HEK293 (cell line): ENCODE measurements at regions not wholly inside any gene's neighbourhood (a gene's known extent, or its start where the extent isn't known, plus 50 kb on each side); places are given as distances from the start of the nearest gene placed in this dataset.

Source experiments
- CTCF ChIA-PET: fragments of 350-600 bp; formaldehyde crosslinking; extraction: SDS; loops from one replicate; lab custom pipeline; 2021; ENCODE audit warnings: antibody characterized with exemption; lab: Yijun Ruan, JAX
- POLR2A ChIA-PET: fragments of 300-600 bp; formaldehyde crosslinking; extraction: SDS; loops from one replicate; lab custom pipeline; 2020; ENCODE audit warnings: antibody characterized with exemption, inconsistent platforms; lab: Yijun Ruan, JAX
- H3K27ac ChIP-seq: fragments of 200-500 bp; sonication (Bioruptor generic); 2 replicates; pipeline ENCODE4 v1.5.1; 2014; ENCODE audit warnings: low read depth, low read length, control low read depth, inconsistent platforms; ENCODE audit errors: extremely low read depth
- H3K36me3 ChIP-seq, 2 experiments: fragments of 200-500 bp in 1 of 2; sonication (Bioruptor generic) in 1 of 2; 1 replicate in 1 of 2; 2 replicates in 1 of 2; pipeline ENCODE4 v1.5.1; 2014 to 2017; ENCODE audit warnings: inconsistent platforms in 2 of 2, low read length in 2 of 2; ENCODE audit not compliant: control insufficient read depth in 2 of 2, insufficient read depth in 1 of 2
- H3K4me1 ChIP-seq: fragments of 200-500 bp; sonication (Bioruptor generic); 2 replicates; pipeline ENCODE4 v1.5.1; 2014; ENCODE audit warnings: mild to moderate bottlenecking, low read length, inconsistent platforms; ENCODE audit not compliant: control insufficient read depth, insufficient read depth
- H3K4me3 ChIP-seq: 2 replicates; pipeline ENCODE4 v1.5.1; 2011; ENCODE audit warnings: low read depth, mild to moderate bottlenecking, control low read depth, low read length, moderate library complexity
- H3K9me3 ChIP-seq: fragments of 200-500 bp; sonication (Bioruptor generic); 2 replicates; pipeline ENCODE4 v1.5.1; 2014; ENCODE audit warnings: low read depth, low read length, inconsistent platforms; ENCODE audit not compliant: control insufficient read depth, insufficient read depth
- EGR2 ChIP-seq: fragments of 450-650 bp; formaldehyde crosslinking; IDR thresholded peaks from 2 replicates; pipeline ENCODE4 v1.5.1; 2016; ENCODE audit warnings: low read depth, missing biosample characterization, missing genetic modification characterization
- GLI2 ChIP-seq: fragments of 450-650 bp; formaldehyde crosslinking; IDR thresholded peaks from 2 replicates; pipeline ENCODE4; 2017; ENCODE audit warnings: missing biosample characterization, missing genetic modification characterization, low read depth, borderline replicate concordance
- OVOL3 ChIP-seq: fragments of 450-650 bp; formaldehyde crosslinking; IDR thresholded peaks from 2 replicates; pipeline ENCODE4 v1.5.1; 2016; ENCODE audit warnings: missing biosample characterization, missing genetic modification characterization
- RBAK ChIP-seq: fragments of 450-650 bp; formaldehyde crosslinking; IDR thresholded peaks from 2 replicates; pipeline ENCODE4 v1.5.1; 2016; ENCODE audit warnings: missing biosample characterization, missing genetic modification characterization
- SP7 ChIP-seq: fragments of 450-650 bp; formaldehyde crosslinking; IDR thresholded peaks from 2 replicates; pipeline ENCODE4 v1.5.1; 2016; ENCODE audit warnings: missing biosample characterization, missing genetic modification characterization
- TSHZ1 ChIP-seq: fragments of 450-650 bp; formaldehyde crosslinking; IDR thresholded peaks from 2 replicates; pipeline ENCODE4 v1.5.1; 2016; ENCODE audit warnings: missing biosample characterization, missing genetic modification characterization, borderline replicate concordance
- YY2 ChIP-seq: fragments of 450-650 bp; formaldehyde crosslinking; IDR thresholded peaks from 2 replicates; pipeline ENCODE4 v1.5.1; 2016; ENCODE audit warnings: missing biosample characterization, missing genetic modification characterization
- ZBTB17 ChIP-seq: fragments of 450-650 bp; formaldehyde crosslinking; IDR thresholded peaks from 2 replicates; pipeline ENCODE4 v1.5.1; 2016; ENCODE audit warnings: missing biosample characterization, missing genetic modification characterization
- ZBTB8A ChIP-seq: fragments of 450-650 bp; formaldehyde crosslinking; IDR thresholded peaks from 2 replicates; pipeline ENCODE4 v1.5.1; 2016; ENCODE audit warnings: missing biosample characterization, missing genetic modification characterization
- ZNF114 ChIP-seq: fragments of 450-650 bp; formaldehyde crosslinking; IDR thresholded peaks from 2 replicates; pipeline ENCODE4 v1.5.0; 2017; ENCODE audit warnings: missing biosample characterization, missing genetic modification characterization
- ZNF174 ChIP-seq: fragments of 450-650 bp; formaldehyde crosslinking; IDR thresholded peaks from 2 replicates; pipeline ENCODE4 v1.5.0; 2017; ENCODE audit warnings: missing biosample characterization, mild to moderate bottlenecking, missing genetic modification characterization
- ZNF266 ChIP-seq: fragments of 450-650 bp; formaldehyde crosslinking; IDR thresholded peaks from 2 replicates; pipeline ENCODE4 v1.5.1; 2016; ENCODE audit warnings: missing biosample characterization, missing genetic modification characterization, low read depth
- ZNF398 ChIP-seq: fragments of 450-650 bp; formaldehyde crosslinking; IDR thresholded peaks from 2 replicates; pipeline ENCODE4 v1.5.1; 2017; ENCODE audit warnings: missing biosample characterization, missing genetic modification characterization
- ZNF626 ChIP-seq: fragments of 450-650 bp; sonication (Bioruptor Pico); formaldehyde crosslinking; IDR thresholded peaks from 2 replicates; pipeline ENCODE4 v1.5.1; 2018; ENCODE audit warnings: missing biosample characterization, missing genetic modification characterization, inconsistent platforms
- ZNF639 ChIP-seq: fragments of 450-650 bp; formaldehyde crosslinking; IDR thresholded peaks from 2 replicates; pipeline ENCODE4 v1.5.1; 2016; ENCODE audit warnings: missing biosample characterization, missing genetic modification characterization
- ZNF692 ChIP-seq: fragments of 450-650 bp; formaldehyde crosslinking; IDR thresholded peaks from 2 replicates; pipeline ENCODE4 v1.5.1; 2016; ENCODE audit warnings: missing biosample characterization, missing genetic modification characterization
- ZNF704 ChIP-seq: fragments of 450-650 bp; formaldehyde crosslinking; IDR thresholded peaks from 2 replicates; pipeline ENCODE4 v1.5.1; 2016; ENCODE audit warnings: missing biosample characterization, missing genetic modification characterization
- ZNF830 ChIP-seq: fragments of 450-650 bp; IDR thresholded peaks from 2 replicates; pipeline ENCODE4 v1.5.0; 2018; ENCODE audit warnings: missing biosample characterization, missing genetic modification characterization, low read depth, mild to moderate bottlenecking, moderate library complexity
- TF ChIP-seq, protein P1 (sequence below): fragments of 450-650 bp; formaldehyde crosslinking; IDR thresholded peaks from 2 replicates; pipeline ENCODE4 v1.5.1; 2016; ENCODE audit warnings: missing biosample characterization, missing genetic modification characterization

DNA sequence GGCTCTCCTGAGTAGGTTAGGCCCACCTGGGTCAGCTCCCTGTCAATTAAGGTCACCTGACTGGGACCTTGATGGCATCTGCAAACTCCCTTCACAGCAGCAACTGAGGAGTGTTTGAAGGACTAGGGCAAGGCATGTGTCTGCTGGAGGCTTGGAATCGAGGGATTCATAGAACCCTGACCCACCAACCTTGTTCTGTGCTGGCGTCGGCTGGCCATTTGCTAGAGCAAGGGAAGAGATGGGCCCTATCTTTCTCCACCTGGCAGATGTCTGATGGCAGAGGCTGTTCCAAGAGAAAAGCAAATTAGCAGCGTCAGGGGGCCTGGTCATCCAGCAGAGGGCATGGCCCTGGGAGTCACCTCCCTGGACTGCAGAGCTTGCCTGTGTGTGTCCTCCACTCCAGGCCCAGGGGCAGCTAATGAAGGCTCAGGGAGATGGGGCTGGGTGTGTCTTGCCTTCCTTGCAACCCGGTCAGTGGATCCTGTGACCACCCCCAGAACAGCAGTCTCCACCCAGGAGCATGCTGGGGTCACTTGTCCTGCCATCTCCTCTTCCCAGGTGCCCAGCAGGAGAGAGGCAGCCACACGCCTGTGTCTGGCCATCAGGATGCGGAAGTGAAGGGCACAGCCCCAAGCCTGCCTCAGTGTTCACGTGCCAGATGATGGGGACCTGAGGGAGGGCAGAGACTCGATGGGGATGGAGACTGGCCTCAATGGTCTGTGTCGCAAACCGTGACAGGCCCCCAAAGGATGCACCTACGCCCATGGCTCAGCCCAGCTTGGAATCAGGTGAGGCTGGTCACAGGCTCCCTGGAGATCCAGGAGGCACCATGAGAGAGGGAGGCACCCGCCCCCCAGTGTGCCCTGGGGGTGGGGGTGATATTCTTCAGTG is 53.9 kb downstream of the BARX1 start:
- ChIA-PET POLR2A (no interaction called here), CTCF (interaction anchor here (0.7 kb wide), 1 partner anchor 20 kb away, joined by 3 read pairs; no protein-coding TSS in a partner anchor)
- Histone ChIP-seq H3K4me1 (no peaks in the 10 kb centered on the region), H3K4me3 (no peak overlapping the region), H3K27ac (no peak overlapping the region), H3K9me3 (no peaks in the 10 kb centered on the region), H3K36me3 (no peaks in the 10 kb centered on the region)
- TF ChIP-seq ZNF830 (no peak), RBAK (tag by site-specific recombination) (no peak), ZNF692 (tag by site-specific recombination) (no peak)

DNA sequence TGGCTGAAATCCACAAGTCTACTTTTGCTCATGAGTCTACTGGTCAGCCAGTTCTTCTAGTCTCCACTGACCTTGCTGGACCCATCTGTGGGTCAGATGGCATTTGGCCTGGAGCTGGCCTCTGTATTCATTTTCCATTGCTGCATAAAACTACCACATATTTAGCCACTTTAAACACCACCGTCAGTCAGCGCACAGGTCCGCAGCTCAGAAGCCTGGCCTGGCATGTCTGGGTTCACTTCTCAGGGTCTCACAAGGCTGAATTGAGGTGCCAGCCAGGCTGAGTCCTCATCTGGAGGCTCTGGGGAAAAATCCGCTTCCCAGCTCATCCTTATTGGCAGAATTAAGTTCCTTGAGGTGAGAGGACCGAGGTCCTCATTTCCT is 54.7 kb downstream of the BARX1 start:
- H3K4me3 ChIP-seq = no peak overlapping the region
- no peak overlapping the region for H3K27ac ChIP-seq
- TF ChIP-seq EGR2 (tag by site-specific recombination) (no peak), SP7 (tag by site-specific recombination) (no peak), OVOL3 (tag by site-specific recombination) (no peak), TSHZ1 (tag by site-specific recombination) (no peak), ZNF626 (tag by site-specific recombination) (no peak), ZNF114 (tag by site-specific recombination) (no peak), ZBTB8A (tag by site-specific recombination) (no peak)
- TF ChIP-seq, protein P1, sequence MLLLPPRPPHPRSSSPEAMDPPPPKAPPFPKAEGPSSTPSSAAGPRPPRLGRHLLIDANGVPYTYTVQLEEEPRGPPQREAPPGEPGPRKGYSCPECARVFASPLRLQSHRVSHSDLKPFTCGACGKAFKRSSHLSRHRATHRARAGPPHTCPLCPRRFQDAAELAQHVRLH (tag by site-specific recombination) = no peak
- TF ChIP-seq, all 188 proteins: peak for 0
- H3K9me3 ChIP-seq = no peaks in the 10 kb centered on the region
- no peaks in the 10 kb centered on the region for H3K36me3 ChIP-seq
- no peaks in the 10 kb centered on the region for H3K4me1 ChIP-seq
- POLR2A ChIA-PET = no interaction called here
- CTCF ChIA-PET = no interaction called here

- no peaks in the 10 kb centered on the region for H3K36me3 ChIP-seq
- CTCF ChIA-PET = interaction anchor here (0.6 kb wide), 1 partner anchor 10 kb away, joined by 4 read pairs; no protein-coding TSS in a partner anchor
- TF ChIP-seq ZNF398 (tag by site-specific recombination) (no peak), YY2 (no peak), ZNF174 (tag by site-specific recombination) (no peak), GLI2 (tag by site-specific recombination) (no peak), ZBTB17 (tag by site-specific recombination) (no peak), ZNF639 (tag by site-specific recombination) (no peak), ZNF704 (no peak), ZNF266 (tag by site-specific recombination) (no peak)
These were observed 55.3 kb downstream of the BARX1 start for GRCh38 chr9:93899609-93900435.

More at GRCh38 chr9:93899609-93900435, 55.3 kb downstream of the BARX1 start:
- Histone ChIP-seq H3K4me1 (no peaks in the 10 kb centered on the region), H3K4me3 (no peak overlapping the region), H3K27ac (no peak overlapping the region), H3K9me3 (no peaks in the 10 kb centered on the region)
- POLR2A ChIA-PET = interaction anchor here (0.7 kb wide), 1 partner anchor 68 kb away, joined by 3 read pairs; no protein-coding TSS in a partner anchor
